ENCODE measurements at regions not wholly inside any gene's neighbourhood (a gene's known extent, or its start where the extent isn't known, plus 50 kb on each side); places are given as distances from the start of the nearest gene placed in this dataset.

GRCh38 chr7:56287429-56288138 is 171.4 kb upstream of the NUPR2 start:
- Histone ChIP-seq H3K4ac (replicated peaks; ENCODE audit: insufficient read length, low read depth, low read length) (no peak overlapping the region), H2AK5ac (ENCODE audit: low read depth, low read length) (no peak overlapping the region), H3K56ac (replicated peaks; ENCODE audit: insufficient read length, low read depth, low read length) (no peak overlapping the region), H3K14ac (ENCODE audit: insufficient read length) (no peak overlapping the region), H3K79me2 (ENCODE audit: control insufficient read depth in 1 of 2, insufficient read depth in 2 of 2, low read length in 2 of 2) (no peaks in the 10 kb centered on the region), H3K36me3 (ENCODE audit: control insufficient read depth in 2 of 4, insufficient read depth in 4 of 4, low read length in 3 of 4) (no peaks in the 10 kb centered on the region), H2BK12ac (ENCODE audit: low read depth, low read length) (no peak overlapping the region), H3K4me1 (replicated peaks in 1 of 4; ENCODE audit: control insufficient read depth in 3 of 4, insufficient read depth in 4 of 4, low read length in 3 of 4) (no peaks in the 10 kb centered on the region), H3K23ac (ENCODE audit: insufficient read length) (no peak overlapping the region), H2BK120ac (replicated peaks; ENCODE audit: low read depth, low read length) (no peak overlapping the region), H3K79me1 (ENCODE audit: low read depth, low read length) (no peaks in the 10 kb centered on the region), H2BK15ac (ENCODE audit: low read length) (no peak overlapping the region), H2AFZ (ENCODE audit: low read length) (no peak overlapping the region), H4K20me1 (replicated peaks in 1 of 2; ENCODE audit: control insufficient read depth in 1 of 2, insufficient read depth in 2 of 2, low read length in 2 of 2) (no peaks in the 10 kb centered on the region), H3K23me2 (ENCODE audit: low read depth, low read length) (no peaks in the 10 kb centered on the region), H3K9me3 (ENCODE audit: insufficient read depth in 2 of 2, low read depth in 1 of 2, low read length in 1 of 2) (peaks cover 24 to 59% of the 10 kb centered on the region in 2 experiments), H3K4me3 (ENCODE audit: extremely low read depth in 1 of 4, insufficient read depth in 2 of 4, low read depth in 3 of 4, low read length in 4 of 4) (no peak overlapping the region), H4K5ac (ENCODE audit: insufficient read length, low read depth, low read length) (no peak overlapping the region), H2BK5ac (ENCODE audit: low read depth, low read length) (no peak overlapping the region), H2BK20ac (ENCODE audit: low read length) (no peak overlapping the region), H3K27ac (ENCODE audit: low read depth, low read length) (no peak overlapping the region), H4K8ac (ENCODE audit: extremely low read depth, insufficient read depth, low read length) (no peak overlapping the region), H4K91ac (replicated peaks; ENCODE audit: insufficient read length, low read length) (no peak overlapping the region), H3K9ac (replicated peaks in 1 of 4; ENCODE audit: extremely low read depth in 1 of 4, low read depth in 3 of 4, low read length in 3 of 4) (no peak overlapping the region), H3K18ac (ENCODE audit: extremely low read depth, low read length) (no peak overlapping the region), H3K4me2 (ENCODE audit: insufficient read depth in 1 of 2, low read depth in 2 of 2, low read length in 2 of 2) (no peak overlapping the region), H3K27me3 (replicated peaks in 1 of 4; ENCODE audit: control insufficient read depth in 3 of 4, extremely low read depth in 1 of 4, insufficient read depth in 3 of 4, low read length in 3 of 4) (no peaks in the 10 kb centered on the region)
- 87% methylated on average over 27 of the region's 57 CpGs; no CpG with 5 or more reads in 1 of the 2 experiments for WGBS, 2 experiments (ENCODE audit: extremely low coverage in 1 of 2, insufficient coverage in 1 of 2, insufficient read length in 1 of 2, insufficient replicate concordance in 2 of 2, low coverage in 1 of 2, low lambda C conversion rate in 2 of 2, missing lambda C conversion rate in 1 of 2)
- FAIRE-seq (no peak), DNase-seq (ENCODE audit: low read depth in 1 of 2, low spot score in 2 of 2) (no peak)
- TF ChIP-seq POU5F1 (IDR thresholded peaks at IDR 0.05; ENCODE audit: low read depth, low read length) = no peak
- no peak for TF ChIP-seq CHD2 (IDR thresholded peaks at IDR 0.05; ENCODE audit: low read length)
- TF ChIP-seq CBX5 (IDR thresholded peaks at IDR 0.05; ENCODE audit: low read depth, low read length) = no peak
- TF ChIP-seq ZNF274 (IDR thresholded peaks at IDR 0.05; ENCODE audit: borderline replicate concordance, extremely low read depth, low read length) = no peak
- no peak for TF ChIP-seq NRF1 (IDR thresholded peaks at IDR 0.05; ENCODE audit: low read depth, low read length)
- no peak for TF ChIP-seq SIRT6 (IDR thresholded peaks at IDR 0.05; ENCODE audit: low read length)
- CTCF ChIA-PET (ENCODE audit: partially characterized antibody) = no interaction called here
- POLR2A ChIA-PET (ENCODE audit: partially characterized antibody) = no interaction called here

Measured in H1 (cell line).